Fibroblast of mammary gland (primary cell): ENCODE measurements at regions not wholly inside any gene's neighbourhood (a gene's known extent, or its start where the extent isn't known, plus 50 kb on each side); places are given as distances from the start of the nearest gene placed in this dataset.

Experiments used
- DNase-seq: peaks from one replicate; pipeline ENCODE4 v3.0.0-alpha.2; 2010; ENCODE audit warnings: low read depth
- H3K4me3 ChIP-seq: 2 replicates; pipeline ENCODE4 v1.5.1; 2011; ENCODE audit warnings: low read depth, mild to moderate bottlenecking, low read length, moderate library complexity; ENCODE audit not compliant: control insufficient read depth
- CTCF ChIP-seq: conservative IDR thresholded peaks from 2 replicates; pipeline ENCODE4 v1.5.1; 2011; ENCODE audit warnings: low read depth, low read length, inconsistent platforms; ENCODE audit not compliant: control insufficient read depth, insufficient read depth

GRCh38 chr10:81514811-81515210 is 360.2 kb upstream of the NRG3 start:
- no peak overlapping the region for H3K4me3 ChIP-seq
- TF ChIP-seq CTCF = no peak
- DNase-seq = no peak

GRCh38 chr10:81520688-81521087 is 354.3 kb upstream of the NRG3 start:
- H3K4me3 ChIP-seq = no peak overlapping the region
- TF ChIP-seq CTCF = no peak
- no peak for DNase-seq

GRCh38 chr10:81524467-81524866 is 350.5 kb upstream of the NRG3 start:
- no peak for TF ChIP-seq CTCF
- H3K4me3 ChIP-seq = no peak overlapping the region
- DNase-seq = no peak

- DNase-seq = no peak
- no peak for TF ChIP-seq CTCF
- H3K4me3 ChIP-seq = no peak overlapping the region
Measured at GRCh38 chr10:81532403-81532802, 342.6 kb upstream of the NRG3 start.

- no peak for DNase-seq
- TF ChIP-seq CTCF = no peak
- no peak overlapping the region for H3K4me3 ChIP-seq
Measured at GRCh38 chr10:81534991-81535390, 340.0 kb upstream of the NRG3 start.

GRCh38 chr10:81541517-81541916 is 333.5 kb upstream of the NRG3 start:
- H3K4me3 ChIP-seq = no peak overlapping the region
- DNase-seq = no peak
- TF ChIP-seq CTCF = no peak

GRCh38 chr10:81546243-81546642 is 328.8 kb upstream of the NRG3 start:
- no peak for DNase-seq
- TF ChIP-seq CTCF = no peak
- no peak overlapping the region for H3K4me3 ChIP-seq
